H7 (cell line): ENCODE measurements at regions not wholly inside any gene's neighbourhood (a gene's known extent, or its start where the extent isn't known, plus 50 kb on each side); places are given as distances from the start of the nearest gene placed in this dataset.
A peak's percentile ranks its signal among the peaks of the same experiment; 100 is the strongest.
"Not testable (repeated sequence)": the region's sequence is repeated elsewhere in the genome, so short reads cannot be mapped to it uniquely, and the experiment has no call there.

Experiments
- DNase-seq: peaks from one replicate; pipeline ENCODE4 v3.0.0; 2012
- H3K27me3 ChIP-seq: 2 replicates; pipeline ENCODE4 v1.6.0; 2011; ENCODE audit warnings: mild to moderate bottlenecking, low read length; ENCODE audit not compliant: control insufficient read depth, insufficient read depth
- H3K36me3 ChIP-seq: replicated peaks from 2 replicates; pipeline ENCODE4 v1.5.1; 2011; ENCODE audit warnings: low read length; ENCODE audit not compliant: control insufficient read depth, insufficient read depth
- H3K4me3 ChIP-seq: 2 replicates; pipeline ENCODE4 v1.5.1; 2011; ENCODE audit warnings: low read depth, mild to moderate bottlenecking, control low read depth, low read length, moderate library complexity; ENCODE audit not compliant: insufficient read depth

DNA sequence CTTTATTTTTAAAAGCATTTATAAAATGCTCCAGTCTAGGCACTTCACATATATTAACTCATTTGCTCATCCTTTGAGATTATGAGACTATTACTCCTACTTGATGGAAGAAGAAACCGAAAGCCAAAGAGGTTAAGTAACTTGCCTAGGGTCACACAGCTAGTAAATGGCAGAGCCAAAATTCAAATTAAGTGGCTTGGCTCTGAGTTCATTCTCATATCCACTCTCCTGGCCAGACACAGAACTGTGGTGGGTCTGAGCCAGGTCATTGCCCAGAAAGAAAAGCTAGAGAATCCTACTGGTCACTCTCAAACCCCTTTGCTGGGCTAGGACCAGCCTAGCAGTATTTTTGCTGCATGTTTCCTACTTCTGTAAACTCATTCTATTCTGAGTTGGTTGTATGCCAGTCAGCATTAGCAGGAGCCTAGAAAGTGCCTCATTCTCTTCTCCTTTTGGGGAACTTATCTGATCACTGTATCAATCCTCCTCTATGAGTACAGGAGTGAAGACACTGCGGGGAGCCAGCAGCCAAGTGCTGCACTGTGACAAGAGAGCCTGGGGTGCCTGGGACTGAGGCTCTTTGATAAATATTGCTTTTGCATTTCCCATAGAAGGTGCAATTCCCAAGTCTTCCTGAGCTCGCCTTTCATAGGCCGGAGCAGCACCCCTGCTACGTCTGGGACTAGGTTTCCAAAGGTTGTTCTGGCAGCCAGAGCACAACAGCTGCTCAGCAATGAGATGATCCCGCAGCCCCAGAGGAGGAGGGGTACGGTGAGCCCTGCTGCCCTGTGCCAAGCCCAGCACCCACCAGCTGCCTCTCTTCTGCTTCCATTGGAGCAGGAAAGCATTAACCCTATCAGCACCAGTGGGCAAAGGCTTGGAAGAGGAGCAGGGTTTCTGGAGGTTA lies 728.3 kb downstream of the MAFB start:
- H3K36me3 ChIP-seq = no peaks in the 10 kb centered on the region
- H3K4me3 ChIP-seq = no peak overlapping the region
- DNase-seq = peak; percentile 18

DNA sequence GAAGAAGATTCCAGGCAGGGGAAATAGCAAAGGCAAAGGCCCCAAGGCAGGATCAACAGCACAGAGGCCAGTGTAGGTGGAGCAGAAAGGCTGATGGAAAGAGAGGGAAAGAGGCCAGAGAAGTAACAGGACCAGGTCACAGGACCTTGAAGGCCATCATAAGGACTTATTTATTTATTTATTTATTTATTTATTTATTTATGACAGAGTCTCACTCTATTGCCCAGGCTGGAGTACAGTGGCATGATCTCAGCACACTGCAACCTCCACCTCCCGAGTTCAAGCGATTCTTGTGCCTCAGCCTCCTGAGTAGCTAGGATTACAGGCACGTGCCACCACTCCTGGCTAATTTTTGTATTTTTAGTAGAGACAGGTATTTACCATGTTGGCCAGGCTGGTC lies 731.1 kb downstream of the MAFB start:
- H3K27me3 ChIP-seq, H3K4me3 ChIP-seq, DNase-seq, H3K36me3 ChIP-seq: not testable (repeated sequence)

More for the DNA sequence above, 728.3 kb downstream of the MAFB start:
- no peaks in the 10 kb centered on the region for H3K27me3 ChIP-seq

DNA sequence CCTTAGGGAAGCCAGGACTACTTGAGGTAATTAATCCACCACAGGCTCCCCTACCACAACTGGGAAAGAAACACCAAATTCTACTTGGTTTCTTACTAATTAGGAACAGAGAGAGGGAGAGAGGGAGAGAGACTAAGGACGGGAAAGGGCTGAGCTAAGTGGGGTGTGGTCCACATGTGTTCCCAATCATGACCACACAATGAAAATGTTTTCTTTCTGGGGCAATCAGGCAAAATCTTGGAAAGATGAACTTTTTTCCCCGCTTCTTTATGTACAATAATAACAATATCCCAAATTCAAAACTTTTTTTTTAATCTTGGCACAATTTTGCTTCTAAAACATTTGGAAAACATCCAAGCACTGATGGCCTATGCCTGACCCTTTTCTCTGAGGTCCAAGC lies 734.4 kb downstream of the MAFB start:
- Histone ChIP-seq H3K4me3 (no peak overlapping the region), H3K27me3 (no peaks in the 10 kb centered on the region), H3K36me3 (no peaks in the 10 kb centered on the region)
- DNase-seq = no peak

DNA sequence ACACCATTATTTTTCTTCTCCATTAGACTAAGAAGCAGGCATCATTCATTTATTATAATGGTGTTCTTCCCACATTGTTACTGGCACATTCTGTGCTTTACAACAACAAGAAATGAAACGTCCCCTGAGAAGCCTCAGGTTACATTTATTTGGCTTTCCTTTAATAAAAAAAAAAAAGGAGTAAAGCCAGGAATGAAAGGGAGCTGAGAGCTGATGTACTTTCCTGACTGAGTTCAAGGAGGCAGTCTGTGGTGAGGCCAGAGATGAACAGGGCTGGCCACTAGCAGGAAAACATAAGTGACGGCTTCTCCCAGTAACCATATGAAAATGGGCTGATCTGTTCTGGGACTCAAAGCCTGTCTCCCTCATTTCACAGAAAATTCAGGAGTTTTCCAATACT lies 742.1 kb downstream of the MAFB start:
- H3K36me3 ChIP-seq = no peaks in the 10 kb centered on the region
- no peaks in the 10 kb centered on the region for H3K27me3 ChIP-seq
- no peak overlapping the region for H3K4me3 ChIP-seq
- DNase-seq = no peak

DNA sequence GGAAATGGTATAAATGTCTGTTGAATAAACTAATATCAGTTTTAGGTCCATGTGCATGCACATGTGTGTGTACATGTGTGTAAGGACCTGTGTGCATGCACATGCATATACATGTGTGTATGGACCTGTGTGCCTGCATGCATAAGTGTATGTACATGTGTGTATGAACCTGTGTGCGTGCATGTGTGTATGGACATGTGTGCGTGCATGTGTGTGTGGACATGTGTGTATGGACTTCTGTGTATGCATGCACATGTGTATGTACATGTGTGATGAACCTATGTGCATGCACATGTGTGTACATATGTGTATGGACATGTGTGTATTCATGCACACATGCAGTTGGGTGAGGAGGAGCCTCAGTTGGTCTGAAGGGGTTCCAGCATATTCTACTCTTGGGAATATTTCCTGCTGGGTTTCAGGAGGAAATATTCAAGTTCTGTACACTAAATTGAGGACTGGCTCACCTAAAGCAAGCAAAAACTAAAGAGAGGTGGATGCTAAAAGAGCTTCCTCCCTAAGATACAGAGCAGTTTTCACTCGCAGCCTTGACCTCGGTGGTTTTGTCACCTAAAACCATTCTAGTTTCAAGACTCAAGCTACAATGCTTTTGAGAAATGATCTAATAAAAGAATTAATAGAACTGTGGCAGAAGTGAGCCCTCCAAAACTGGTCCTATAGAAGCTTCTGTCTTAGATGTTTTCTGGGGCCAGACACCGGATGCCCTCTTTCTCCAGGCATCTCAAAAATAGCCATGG lies 742.8 kb downstream of the MAFB start:
- DNase-seq = no peak
- no peak overlapping the region for H3K4me3 ChIP-seq
- no peaks in the 10 kb centered on the region for H3K36me3 ChIP-seq
- no peaks in the 10 kb centered on the region for H3K27me3 ChIP-seq

DNA sequence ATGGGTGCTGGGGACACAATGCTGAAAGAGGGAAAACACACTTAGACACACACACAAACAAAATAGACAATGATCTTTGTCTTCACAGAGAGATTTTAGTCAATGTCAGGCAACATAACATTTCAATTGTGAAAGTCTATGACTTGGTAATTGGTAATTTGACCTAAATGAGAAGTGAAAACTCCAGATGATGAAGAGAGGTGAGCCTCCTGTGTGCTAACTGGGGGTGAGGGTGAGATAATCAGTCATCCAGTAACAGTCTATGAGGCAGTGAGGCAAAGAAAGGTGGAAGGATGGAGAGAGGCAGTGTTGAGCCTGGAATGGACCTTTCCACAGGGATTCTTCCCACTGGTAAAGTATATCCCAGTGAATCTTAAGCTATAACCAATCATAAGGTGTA lies 744.2 kb downstream of the MAFB start:
- Histone ChIP-seq H3K4me3 (no peak overlapping the region), H3K36me3 (no peaks in the 10 kb centered on the region), H3K27me3 (no peaks in the 10 kb centered on the region)
- DNase-seq = no peak

DNA sequence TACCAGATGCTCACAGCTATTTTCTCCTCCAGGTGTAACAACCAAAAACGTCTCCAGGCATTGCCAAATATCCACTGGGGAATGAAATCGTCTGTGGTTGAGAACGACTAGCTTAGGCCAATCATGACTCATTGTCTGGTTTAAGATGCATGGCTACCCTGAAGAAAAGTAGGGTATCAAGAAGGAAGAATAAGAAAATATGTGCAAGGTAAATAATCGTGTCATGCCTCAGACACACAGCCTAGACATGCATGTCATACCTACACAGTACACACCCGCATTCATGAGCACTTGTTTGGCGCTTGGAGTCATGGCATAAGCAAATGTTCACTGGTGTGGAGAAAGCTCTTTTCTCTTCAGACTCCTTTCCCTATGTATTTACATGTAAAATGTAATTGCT lies 745.7 kb downstream of the MAFB start:
- no peak overlapping the region for H3K4me3 ChIP-seq
- no peaks in the 10 kb centered on the region for H3K36me3 ChIP-seq
- DNase-seq = no peak
- no peaks in the 10 kb centered on the region for H3K27me3 ChIP-seq

DNA sequence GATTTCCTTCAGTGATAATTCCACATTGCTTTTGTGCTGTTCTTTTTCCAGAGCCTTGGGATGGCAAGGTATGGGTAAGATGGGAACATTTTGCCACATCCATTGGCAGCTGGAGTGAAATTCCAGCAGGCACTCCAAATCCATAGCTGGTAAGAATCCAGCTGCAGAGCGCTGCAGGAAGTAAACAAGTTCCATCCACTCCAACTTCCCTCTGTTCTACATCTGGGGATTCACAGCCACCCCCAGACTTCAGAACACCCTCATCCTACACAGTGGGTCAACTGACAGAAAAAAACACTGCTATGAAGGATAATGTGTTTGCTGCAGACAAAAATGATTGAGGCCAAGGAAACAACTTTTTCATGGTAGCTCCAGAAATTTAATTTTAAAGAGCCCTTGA lies 747.8 kb downstream of the MAFB start:
- H3K27me3 ChIP-seq = no peaks in the 10 kb centered on the region
- no peak for DNase-seq
- no peaks in the 10 kb centered on the region for H3K36me3 ChIP-seq
- no peak overlapping the region for H3K4me3 ChIP-seq

DNA sequence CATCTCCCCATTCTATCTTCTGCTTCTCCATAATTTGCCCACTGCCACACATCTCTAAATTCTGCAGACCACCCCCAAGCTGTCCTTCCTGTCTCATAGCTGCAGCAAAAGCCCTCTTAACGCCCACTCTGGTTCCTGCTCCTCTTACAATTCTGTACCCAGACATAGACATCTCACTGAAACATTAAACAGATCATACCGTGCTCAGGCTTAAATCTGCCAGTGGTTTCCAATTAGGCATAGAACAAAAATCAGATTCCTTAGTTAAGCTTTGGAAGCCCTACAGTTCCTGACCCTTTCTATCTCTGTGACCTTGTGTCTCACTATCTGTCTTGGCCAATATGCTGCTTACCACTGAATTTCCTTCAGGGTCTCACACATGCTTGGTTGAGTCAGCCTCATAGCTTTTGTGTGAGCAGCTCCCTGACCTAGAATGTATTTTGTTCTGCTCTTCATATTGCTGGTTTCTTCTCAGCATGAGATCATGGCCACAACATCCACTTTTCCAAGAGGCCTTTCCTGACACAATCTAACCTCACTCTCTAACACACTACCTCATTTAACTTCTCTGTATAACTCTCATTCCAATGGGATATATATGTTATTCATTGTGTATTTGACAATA lies 749.7 kb downstream of the MAFB start:
- Histone ChIP-seq H3K36me3 (no peaks in the 10 kb centered on the region), H3K4me3 (no peak overlapping the region), H3K27me3 (no peaks in the 10 kb centered on the region)
- DNase-seq = no peak

DNA sequence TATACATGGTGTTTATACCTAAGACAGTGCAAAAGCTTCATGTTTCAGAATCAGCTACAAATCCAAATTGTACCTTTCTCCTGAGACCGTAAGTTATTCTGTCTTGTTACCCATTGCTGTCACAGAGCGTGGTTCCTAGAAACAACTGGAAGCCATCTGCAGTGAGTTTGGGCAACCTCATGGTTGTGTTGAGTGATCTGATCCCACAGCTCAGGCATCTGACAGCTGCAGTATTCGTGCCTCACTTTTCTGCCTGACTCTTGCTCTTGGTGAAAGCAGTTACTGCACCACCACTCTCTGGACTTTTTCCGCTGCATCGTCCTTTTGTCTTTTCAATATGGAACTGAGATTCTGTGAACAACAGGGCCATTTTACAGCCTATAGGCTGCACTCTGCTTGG lies 752.6 kb downstream of the MAFB start:
- Histone ChIP-seq H3K4me3 (no peak overlapping the region), H3K36me3 (no peaks in the 10 kb centered on the region), H3K27me3 (no peaks in the 10 kb centered on the region)
- DNase-seq = no peak

DNA sequence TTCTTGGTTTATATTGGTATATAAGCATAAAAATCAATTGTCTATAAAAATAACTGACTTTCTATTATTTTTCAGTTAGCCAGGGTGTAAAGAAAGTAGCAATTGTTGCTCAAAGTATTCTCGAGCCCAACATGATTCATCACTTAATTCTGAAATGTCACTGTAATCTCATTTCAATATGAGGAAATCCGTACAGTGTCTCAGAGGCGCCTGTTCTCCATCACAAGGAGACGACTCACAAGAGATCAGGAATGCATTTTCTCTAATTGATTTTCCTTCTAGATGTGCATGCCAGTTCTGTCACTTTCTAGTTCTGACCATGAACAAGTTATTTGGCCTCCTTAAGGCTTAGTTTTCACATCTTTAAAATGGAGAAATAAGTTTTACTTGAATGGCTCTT lies 753.1 kb downstream of the MAFB start:
- DNase-seq = no peak
- Histone ChIP-seq H3K4me3 (no peak overlapping the region), H3K36me3 (no peaks in the 10 kb centered on the region), H3K27me3 (no peaks in the 10 kb centered on the region)

DNA sequence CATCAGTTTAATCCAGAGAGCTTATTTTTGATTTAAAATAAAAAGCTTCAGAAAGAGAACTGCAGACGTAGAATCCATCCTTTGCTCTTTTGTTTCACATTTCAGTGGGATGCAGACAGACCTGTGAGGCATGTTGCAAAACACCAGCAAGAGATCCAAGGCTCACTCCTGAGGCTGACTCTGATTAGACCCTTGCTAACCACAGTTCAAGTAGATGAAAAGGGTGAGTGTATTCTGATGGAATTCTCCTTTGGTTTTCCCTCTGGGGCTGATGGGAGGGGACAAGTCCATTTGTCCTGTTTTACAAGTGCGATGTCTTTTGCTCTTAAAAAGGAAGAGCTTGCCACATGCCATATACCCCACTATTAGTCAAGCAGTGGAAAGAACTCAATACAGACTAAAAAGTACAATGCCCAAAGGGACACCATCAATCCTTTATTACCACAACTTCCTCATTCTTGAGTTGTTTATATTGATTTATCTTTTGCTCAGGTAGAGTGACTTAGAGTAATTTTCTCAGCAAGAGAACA lies 772.7 kb downstream of the MAFB start:
- Histone ChIP-seq H3K4me3 (no peak overlapping the region), H3K36me3 (no peaks in the 10 kb centered on the region), H3K27me3 (no peaks in the 10 kb centered on the region)
- no peak for DNase-seq

DNA sequence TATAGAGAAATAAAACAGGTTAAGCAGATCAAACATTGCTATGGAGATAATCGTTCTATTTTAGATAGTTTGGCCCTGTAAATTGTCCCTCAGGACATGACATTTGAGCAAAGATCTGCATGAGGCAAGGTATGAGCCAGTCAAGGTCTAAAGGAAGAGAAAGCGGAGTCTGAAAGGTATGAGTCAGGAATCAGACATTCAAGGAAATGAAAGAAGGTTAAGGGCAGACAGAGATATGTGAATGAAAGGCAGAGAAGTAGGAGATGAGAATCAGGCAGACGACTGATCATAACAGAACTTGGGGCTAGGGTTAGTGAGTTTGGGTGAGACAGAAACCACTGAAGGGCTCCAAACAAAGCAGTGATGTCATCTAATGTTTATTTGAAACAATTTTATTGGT lies 775.8 kb downstream of the MAFB start:
- DNase-seq = no peak
- H3K27me3 ChIP-seq = no peaks in the 10 kb centered on the region
- H3K4me3 ChIP-seq = no peak overlapping the region
- H3K36me3 ChIP-seq = no peaks in the 10 kb centered on the region

DNA sequence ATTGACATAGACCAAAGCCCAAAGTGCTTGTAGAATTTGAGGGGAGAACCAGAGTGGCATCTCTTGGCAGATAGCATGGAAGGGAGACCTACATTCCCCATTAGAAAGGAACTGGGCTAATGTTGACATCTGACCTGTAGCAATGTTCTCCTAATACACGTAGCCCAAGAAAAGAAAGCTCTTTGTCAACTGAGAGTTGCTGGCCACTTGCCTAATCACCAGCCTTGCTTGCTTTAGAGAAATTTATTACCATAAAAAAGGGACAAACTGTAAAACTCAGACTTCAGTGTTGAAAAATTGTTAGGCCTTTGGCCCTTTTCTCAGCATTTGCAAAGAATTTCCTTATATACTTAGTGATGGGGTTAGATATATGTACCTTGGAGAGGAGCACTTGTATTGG lies 777.5 kb downstream of the MAFB start:
- Histone ChIP-seq H3K4me3 (no peak overlapping the region), H3K36me3 (no peaks in the 10 kb centered on the region), H3K27me3 (no peaks in the 10 kb centered on the region)
- no peak for DNase-seq

DNA sequence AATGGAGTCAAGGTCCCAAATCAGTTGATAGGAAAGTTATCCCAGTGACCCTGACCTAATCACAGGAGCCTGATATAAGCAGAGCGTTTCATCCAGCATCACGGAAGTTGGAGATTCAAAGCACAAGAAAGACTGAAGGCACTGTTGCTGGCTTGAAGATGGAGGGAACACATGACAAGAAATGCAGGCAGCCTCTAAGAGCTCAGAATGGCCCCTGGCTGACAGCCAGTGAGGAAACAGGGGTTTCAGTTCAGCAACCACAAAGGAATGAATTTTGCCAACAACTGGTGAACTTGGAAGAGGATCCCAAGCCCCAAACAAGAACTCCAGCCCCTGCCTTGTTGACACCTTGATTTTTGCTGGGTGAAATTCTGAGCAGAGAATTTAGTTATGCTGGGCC lies 778.5 kb downstream of the MAFB start:
- DNase-seq = no peak

More for the DNA sequence above, 778.5 kb downstream of the MAFB start:
- H3K36me3 ChIP-seq = no peaks in the 10 kb centered on the region
- H3K4me3 ChIP-seq = no peak overlapping the region
- no peaks in the 10 kb centered on the region for H3K27me3 ChIP-seq
